Urinary bladder (tissue), 3 donors: ENCODE measurements at regions not wholly inside any gene's neighbourhood (a gene's known extent, or its start where the extent isn't known, plus 50 kb on each side); places are given as distances from the start of the nearest gene placed in this dataset.
"Not testable (repeated sequence)": the region's sequence is repeated elsewhere in the genome, so short reads cannot be mapped to it uniquely, and the experiment has no call there.

Experiments
- DNase-seq: peaks from one replicate; pipeline ENCODE4 v3.0.0-alpha.2; 2015; ENCODE audit errors: extremely low spot score
- H3K27ac ChIP-seq: one replicate; pipeline ENCODE4 v1.5.1; 2013; ENCODE audit warnings: low read depth, mild to moderate bottlenecking, moderate library complexity
- H3K36me3 ChIP-seq: one replicate; pipeline ENCODE4 v1.6.1; 2013; ENCODE audit warnings: mild to moderate bottlenecking, moderate library complexity; ENCODE audit not compliant: insufficient read depth
- H3K4me1 ChIP-seq: one replicate; pipeline ENCODE4 v1.6.1; 2013; ENCODE audit warnings: mild to moderate bottlenecking, moderate library complexity; ENCODE audit not compliant: insufficient read depth
- H3K4me3 ChIP-seq: one replicate; pipeline ENCODE4 v1.5.1; 2013; ENCODE audit warnings: low read depth, low read length
- WGBS: extraction: QIAGEN DNeasy Blood & Tissue Kit; methylation state at CpG from one replicate; pipeline ENCODE4 v1.1.7; 2013; 5-methylcytosine and 5-hydroxymethylcytosine counted together
- donor health status: healthy with polysubstance abuse.
- donor health status: healthy.

- DNase-seq: no peak
- Histone ChIP-seq H3K4me1 (no peaks in the 10 kb centered on the region), H3K4me3 (no peak overlapping the region), H3K36me3 (no peaks in the 10 kb centered on the region), H3K27ac (no peak overlapping the region)
- WGBS: 16% methylated on average over 3 of the region's 3 CpGs
These were observed 546.8 kb downstream of the ETS1 start for GRCh38 chr11:128040603-128041002.

GRCh38 chr11:128039140-128040021, 548.0 kb downstream of the ETS1 start:
- Histone ChIP-seq H3K4me1 (no peaks in the 10 kb centered on the region), H3K36me3 (no peaks in the 10 kb centered on the region), H3K27ac (no peak overlapping the region), H3K4me3 (no peak overlapping the region)
- 44% methylated on average over 8 of the region's 8 CpGs for WGBS
- no peak for DNase-seq

GRCh38 chr11:128036556-128037093, 550.7 kb downstream of the ETS1 start:
- Histone ChIP-seq H3K4me3 (no peak overlapping the region), H3K36me3 (no peaks in the 10 kb centered on the region), H3K4me1 (no peaks in the 10 kb centered on the region), H3K27ac (no peak overlapping the region)
- DNase-seq: no peak
- 74% methylated on average over 4 of the region's 4 CpGs for WGBS

- no peak overlapping the region for H3K4me3 ChIP-seq
- no peaks in the 10 kb centered on the region for H3K4me1 ChIP-seq
- no peak overlapping the region for H3K27ac ChIP-seq
- no peak for DNase-seq
- WGBS: 84% methylated on average over 5 of the region's 5 CpGs
- H3K36me3 ChIP-seq: no peaks in the 10 kb centered on the region
These were observed 551.4 kb downstream of the ETS1 start for GRCh38 chr11:128036006-128036405.

- not testable (repeated sequence) for H3K4me1 ChIP-seq, H3K36me3 ChIP-seq, H3K4me3 ChIP-seq, DNase-seq, H3K27ac ChIP-seq
- 53% methylated on average over 14 of the region's 14 CpGs for WGBS
These were observed 555.7 kb downstream of the ETS1 start for GRCh38 chr11:128031538-128032134.

- 11% methylated on average over 1 of the region's 1 CpG for WGBS
- no peaks in the 10 kb centered on the region for H3K4me1 ChIP-seq
- H3K27ac ChIP-seq: no peak overlapping the region
- no peaks in the 10 kb centered on the region for H3K36me3 ChIP-seq
- DNase-seq: no peak
- H3K4me3 ChIP-seq: no peak overlapping the region
These were observed 558.1 kb downstream of the ETS1 start for GRCh38 chr11:128029219-128029722.

- Histone ChIP-seq H3K27ac (no peak overlapping the region), H3K4me1 (no peaks in the 10 kb centered on the region), H3K4me3 (no peak overlapping the region), H3K36me3 (no peaks in the 10 kb centered on the region)
- no peak for DNase-seq
- 50% methylated on average over 6 of the region's 6 CpGs for WGBS
These were observed 560.8 kb downstream of the ETS1 start for GRCh38 chr11:128026596-128026995.

- no peak for DNase-seq
- H3K4me3 ChIP-seq: no peak overlapping the region
- no peaks in the 10 kb centered on the region for H3K4me1 ChIP-seq
- no peaks in the 10 kb centered on the region for H3K36me3 ChIP-seq
- H3K27ac ChIP-seq: no peak overlapping the region
These were observed 564.6 kb downstream of the ETS1 start for GRCh38 chr11:128022761-128023160.

- 69% methylated on average over 3 of the region's 3 CpGs for WGBS
- Histone ChIP-seq H3K27ac (no peak overlapping the region), H3K36me3 (no peaks in the 10 kb centered on the region), H3K4me1 (no peaks in the 10 kb centered on the region), H3K4me3 (no peak overlapping the region)
- no peak for DNase-seq
These were observed 565.4 kb downstream of the ETS1 start for GRCh38 chr11:128022007-128022368.

GRCh38 chr11:128021349-128022006, 565.9 kb downstream of the ETS1 start:
- Histone ChIP-seq H3K27ac (no peak overlapping the region), H3K36me3 (no peaks in the 10 kb centered on the region), H3K4me3 (no peak overlapping the region), H3K4me1 (no peaks in the 10 kb centered on the region)
- WGBS: 58% methylated on average over 5 of the region's 5 CpGs
- DNase-seq: no peak

- Histone ChIP-seq H3K27ac (no peak overlapping the region), H3K4me3 (no peak overlapping the region), H3K36me3 (no peaks in the 10 kb centered on the region), H3K4me1 (no peaks in the 10 kb centered on the region)
- no peak for DNase-seq
- 94% methylated on average over 6 of the region's 6 CpGs for WGBS
These were observed 568.7 kb downstream of the ETS1 start for GRCh38 chr11:128018692-128019091.

GRCh38 chr11:128005562-128005961, 581.8 kb downstream of the ETS1 start:
- 56% methylated on average over 2 of the region's 2 CpGs for WGBS
- Histone ChIP-seq H3K4me3 (no peak overlapping the region), H3K27ac (no peak overlapping the region), H3K4me1 (no peaks in the 10 kb centered on the region), H3K36me3 (no peaks in the 10 kb centered on the region)
- no peak for DNase-seq

GRCh38 chr11:127998421-127998820, 588.9 kb downstream of the ETS1 start:
- WGBS: 85% methylated on average over 5 of the region's 5 CpGs
- H3K4me1 ChIP-seq: no peaks in the 10 kb centered on the region

GRCh38 chr11:127997594-127997993, 589.8 kb downstream of the ETS1 start:
- H3K4me3 ChIP-seq: no peak overlapping the region
- 89% methylated on average over 2 of the region's 2 CpGs for WGBS
- no peaks in the 10 kb centered on the region for H3K4me1 ChIP-seq
- no peaks in the 10 kb centered on the region for H3K36me3 ChIP-seq
- no peak for DNase-seq
- no peak overlapping the region for H3K27ac ChIP-seq

More at GRCh38 chr11:127998421-127998820, 588.9 kb downstream of the ETS1 start:
- Histone ChIP-seq H3K27ac (no peak overlapping the region), H3K4me3 (no peak overlapping the region), H3K36me3 (no peaks in the 10 kb centered on the region)
- DNase-seq: no peak
